ENCODE measurements at regions not wholly inside any gene's neighbourhood (a gene's known extent, or its start where the extent isn't known, plus 50 kb on each side); places are given as distances from the start of the nearest gene placed in this dataset.

DNA sequence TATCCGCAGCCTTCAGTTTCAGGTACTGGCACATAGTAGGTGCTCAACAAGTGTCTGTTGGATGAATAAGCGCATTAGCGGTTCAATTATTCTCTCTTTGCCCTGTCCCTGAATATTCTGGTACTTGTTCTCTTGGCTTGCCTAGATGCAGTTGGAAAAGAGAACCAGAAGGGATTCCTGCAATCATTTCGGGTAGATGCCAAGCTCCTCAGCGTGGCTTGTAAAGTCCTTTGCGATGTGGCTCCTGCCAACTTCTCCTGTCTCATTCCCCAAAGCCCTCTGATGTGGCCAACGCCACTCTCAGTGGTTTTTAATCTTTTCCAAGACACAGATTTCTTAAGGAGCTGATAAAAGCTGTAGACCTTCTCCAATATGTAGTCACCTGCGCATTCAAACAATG lies 230.3 kb downstream of the SUDS3 start:
- DNase-seq = no peak
- no peaks in the 10 kb centered on the region for H4K20me1 ChIP-seq (ENCODE audit: insufficient read depth)
- no peak overlapping the region for H2AFZ ChIP-seq
- TF ChIP-seq EZH2 (IDR thresholded peaks at IDR 0.05; ENCODE audit: low read depth) = no peak
- TF ChIP-seq, protein P1, sequence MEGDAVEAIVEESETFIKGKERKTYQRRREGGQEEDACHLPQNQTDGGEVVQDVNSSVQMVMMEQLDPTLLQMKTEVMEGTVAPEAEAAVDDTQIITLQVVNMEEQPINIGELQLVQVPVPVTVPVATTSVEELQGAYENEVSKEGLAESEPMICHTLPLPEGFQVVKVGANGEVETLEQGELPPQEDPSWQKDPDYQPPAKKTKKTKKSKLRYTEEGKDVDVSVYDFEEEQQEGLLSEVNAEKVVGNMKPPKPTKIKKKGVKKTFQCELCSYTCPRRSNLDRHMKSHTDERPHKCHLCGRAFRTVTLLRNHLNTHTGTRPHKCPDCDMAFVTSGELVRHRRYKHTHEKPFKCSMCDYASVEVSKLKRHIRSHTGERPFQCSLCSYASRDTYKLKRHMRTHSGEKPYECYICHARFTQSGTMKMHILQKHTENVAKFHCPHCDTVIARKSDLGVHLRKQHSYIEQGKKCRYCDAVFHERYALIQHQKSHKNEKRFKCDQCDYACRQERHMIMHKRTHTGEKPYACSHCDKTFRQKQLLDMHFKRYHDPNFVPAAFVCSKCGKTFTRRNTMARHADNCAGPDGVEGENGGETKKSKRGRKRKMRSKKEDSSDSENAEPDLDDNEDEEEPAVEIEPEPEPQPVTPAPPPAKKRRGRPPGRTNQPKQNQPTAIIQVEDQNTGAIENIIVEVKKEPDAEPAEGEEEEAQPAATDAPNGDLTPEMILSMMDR (conservative IDR thresholded peaks at IDR 0.05) = no peak
- no peak overlapping the region for H3K4me2 ChIP-seq
- H3K27ac ChIP-seq = no peak overlapping the region
- H3K27me3 ChIP-seq (ENCODE audit: insufficient read depth, low read depth) = peaks cover 24% of the 10 kb centered on the region
- H3K9me2 ChIP-seq (ENCODE audit: insufficient read depth) = no peaks in the 10 kb centered on the region
- no peaks in the 10 kb centered on the region for H3K9me3 ChIP-seq (ENCODE audit: insufficient read depth, low read depth)
- no peaks in the 10 kb centered on the region for H3K4me1 ChIP-seq (replicated peaks; ENCODE audit: insufficient read depth)
- H3K79me2 ChIP-seq (ENCODE audit: low read depth) = no peaks in the 10 kb centered on the region
- H3K4me3 ChIP-seq = no peak overlapping the region
- CTCF ChIA-PET = no interaction called here
- no peaks in the 10 kb centered on the region for H3K36me3 ChIP-seq (ENCODE audit: low read depth)
- intact Hi-C loops (cut with micrococcal nuclease; ENCODE audit: unreplicated experiment) = no loop called here
- POLR2A ChIA-PET (ENCODE audit: unreplicated experiment) = no interaction called here
- no peaks in the 10 kb centered on the region for H3F3A ChIP-seq (ENCODE audit: insufficient read depth, low read depth)
- BruUV-seq (replicated peaks) = no TSS peak

DNA sequence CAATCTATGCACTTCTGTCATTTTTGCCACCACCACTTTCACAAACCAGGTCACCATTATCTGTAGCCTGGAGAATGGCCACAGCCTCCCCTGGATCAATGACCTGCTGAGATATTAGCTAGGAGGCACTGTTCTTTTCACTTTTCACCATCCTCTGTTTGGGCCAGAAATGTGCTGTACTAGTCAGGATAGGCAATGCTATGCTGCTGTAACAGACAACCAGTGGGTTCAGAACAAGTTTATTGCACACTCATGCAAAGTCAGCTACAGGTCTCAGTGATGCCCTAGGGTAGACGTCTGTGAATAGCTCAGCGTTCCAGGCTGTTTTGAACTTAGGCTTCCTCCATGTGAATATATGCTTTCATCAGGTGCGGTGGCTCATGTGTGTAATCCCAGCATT lies 231.5 kb downstream of the SUDS3 start:
- ChIA-PET CTCF (no interaction called here), POLR2A (ENCODE audit: unreplicated experiment) (no interaction called here)
- H3K4me1 ChIP-seq (replicated peaks; ENCODE audit: insufficient read depth) = no peaks in the 10 kb centered on the region
- no peak overlapping the region for H3K4me3 ChIP-seq
- H3K9me2 ChIP-seq (ENCODE audit: insufficient read depth) = no peaks in the 10 kb centered on the region
- no peak overlapping the region for H3K4me2 ChIP-seq
- no peaks in the 10 kb centered on the region for H3K79me2 ChIP-seq (ENCODE audit: low read depth)
- no peaks in the 10 kb centered on the region for H3F3A ChIP-seq (ENCODE audit: insufficient read depth, low read depth)
- no peaks in the 10 kb centered on the region for H3K36me3 ChIP-seq (ENCODE audit: low read depth)
- peaks cover 28% of the 10 kb centered on the region for H3K27me3 ChIP-seq (ENCODE audit: insufficient read depth, low read depth)
- H4K20me1 ChIP-seq (ENCODE audit: insufficient read depth) = no peaks in the 10 kb centered on the region
- intact Hi-C loops (cut with micrococcal nuclease; ENCODE audit: unreplicated experiment) = no loop called here
- DNase-seq = no peak
- no peak for TF ChIP-seq EZH2 (IDR thresholded peaks at IDR 0.05; ENCODE audit: low read depth)
- TF ChIP-seq, protein P1 (conservative IDR thresholded peaks at IDR 0.05) = no peak
- no TSS peak for BruUV-seq (replicated peaks)
- no peak overlapping the region for H3K27ac ChIP-seq
- H2AFZ ChIP-seq = no peak overlapping the region
- no peaks in the 10 kb centered on the region for H3K9me3 ChIP-seq (ENCODE audit: insufficient read depth, low read depth)

DNA sequence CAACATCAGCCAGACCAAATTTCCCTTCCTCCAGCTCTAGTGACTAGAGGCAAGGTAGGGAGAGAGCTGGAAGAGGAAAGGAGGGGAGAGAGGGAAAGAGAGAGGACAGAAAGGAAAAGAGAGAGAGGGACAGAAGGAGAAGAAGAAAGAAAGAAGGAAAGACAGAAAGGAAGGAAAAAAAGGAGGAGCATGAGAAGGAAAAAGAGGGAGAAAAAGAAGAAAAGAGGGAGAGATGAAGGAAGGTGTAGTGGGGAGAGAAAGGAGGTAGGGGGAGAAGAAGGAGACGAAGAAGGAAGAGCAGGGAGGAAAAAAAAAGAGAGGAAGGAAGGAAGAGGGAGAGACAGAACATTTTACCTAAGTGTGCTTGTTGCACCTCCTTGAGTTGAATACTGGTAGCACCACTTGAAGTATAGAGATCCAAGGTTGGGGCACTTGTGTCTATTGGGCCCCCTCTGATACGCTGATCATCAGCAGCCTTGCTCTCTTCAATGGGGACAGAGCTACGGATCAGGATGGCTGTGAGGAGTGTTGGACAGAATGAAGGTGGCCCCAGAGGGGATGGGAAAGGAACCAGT lies 232.5 kb downstream of the SUDS3 start:
- intact Hi-C loops (cut with micrococcal nuclease; ENCODE audit: unreplicated experiment) = no loop called here
- TF ChIP-seq, protein P1 (conservative IDR thresholded peaks at IDR 0.05) = no peak
- TF ChIP-seq EZH2 (IDR thresholded peaks at IDR 0.05; ENCODE audit: low read depth) = no peak
- Histone ChIP-seq H3K36me3 (ENCODE audit: low read depth) (no peaks in the 10 kb centered on the region), H2AFZ (no peak overlapping the region), H3F3A (ENCODE audit: insufficient read depth, low read depth) (no peaks in the 10 kb centered on the region), H3K4me2 (no peak overlapping the region), H4K20me1 (ENCODE audit: insufficient read depth) (no peaks in the 10 kb centered on the region), H3K79me2 (ENCODE audit: low read depth) (no peaks in the 10 kb centered on the region), H3K4me3 (no peak overlapping the region), H3K27me3 (ENCODE audit: insufficient read depth, low read depth) (peaks cover 28% of the 10 kb centered on the region), H3K9me3 (ENCODE audit: insufficient read depth, low read depth) (no peaks in the 10 kb centered on the region), H3K27ac (no peak overlapping the region), H3K4me1 (replicated peaks; ENCODE audit: insufficient read depth) (no peaks in the 10 kb centered on the region), H3K9me2 (ENCODE audit: insufficient read depth) (no peaks in the 10 kb centered on the region)
- no peak for DNase-seq
- ChIA-PET CTCF (no interaction called here), POLR2A (ENCODE audit: unreplicated experiment) (no interaction called here)
- BruUV-seq (replicated peaks) = no TSS peak

Measured in PC-9 (cell line).